ENCODE measurements at regions not wholly inside any gene's neighbourhood (a gene's known extent, or its start where the extent isn't known, plus 50 kb on each side); places are given as distances from the start of the nearest gene placed in this dataset.

- DNase-seq = no peak
These were observed 66.4 kb upstream of the HHIP start for GRCh38 chr4:144579411-144580030.

- DNase-seq = no peak
These were observed 65.5 kb upstream of the HHIP start for GRCh38 chr4:144580430-144580829.

GRCh38 chr4:144582105-144582850 is 63.7 kb upstream of the HHIP start:
- DNase-seq = no peak

- no peak for DNase-seq
These were observed 63.0 kb upstream of the HHIP start for GRCh38 chr4:144582975-144583374.

GRCh38 chr4:144583658-144584057 is 62.3 kb upstream of the HHIP start:
- DNase-seq = no peak

- DNase-seq = no peak
These were observed 61.5 kb upstream of the HHIP start for GRCh38 chr4:144584428-144584827.

GRCh38 chr4:144589512-144589911 is 56.4 kb upstream of the HHIP start:
- no peak for DNase-seq

- no peak for DNase-seq
These were observed 55.9 kb upstream of the HHIP start for GRCh38 chr4:144590020-144590419.

- no peak for DNase-seq
These were observed 54.6 kb upstream of the HHIP start for GRCh38 chr4:144591401-144591800.

- no peak for DNase-seq
These were observed 53.7 kb upstream of the HHIP start for GRCh38 chr4:144592264-144592663.

- DNase-seq = no peak
These were observed 51.4 kb upstream of the HHIP start for GRCh38 chr4:144594471-144594986.

- DNase-seq = no peak
These were observed 50.3 kb upstream of the HHIP start for GRCh38 chr4:144595681-144596080.

Measured in CD4-positive, alpha-beta T cell treated with Interleukin-1 beta for 1 hour (primary cell).